ENCODE measurements at regions not wholly inside any gene's neighbourhood (a gene's known extent, or its start where the extent isn't known, plus 50 kb on each side); places are given as distances from the start of the nearest gene placed in this dataset.

- TF ChIP-seq SIX5 (IDR thresholded peaks at IDR 0.05; ENCODE audit: low read depth, low read length) (no peak), TCF12 (IDR thresholded peaks at IDR 0.05; ENCODE audit: low read depth, low read length) (0 out of 2 replicates have a peak, but pooled peaks have one; percentile 42), RBBP5 (IDR thresholded peaks at IDR 0.05; ENCODE audit: borderline replicate concordance, low read depth, low read length) (0 out of 2 replicates have a peak, but pooled peaks have one; percentile 38)
- TF ChIP-seq, protein P1, sequence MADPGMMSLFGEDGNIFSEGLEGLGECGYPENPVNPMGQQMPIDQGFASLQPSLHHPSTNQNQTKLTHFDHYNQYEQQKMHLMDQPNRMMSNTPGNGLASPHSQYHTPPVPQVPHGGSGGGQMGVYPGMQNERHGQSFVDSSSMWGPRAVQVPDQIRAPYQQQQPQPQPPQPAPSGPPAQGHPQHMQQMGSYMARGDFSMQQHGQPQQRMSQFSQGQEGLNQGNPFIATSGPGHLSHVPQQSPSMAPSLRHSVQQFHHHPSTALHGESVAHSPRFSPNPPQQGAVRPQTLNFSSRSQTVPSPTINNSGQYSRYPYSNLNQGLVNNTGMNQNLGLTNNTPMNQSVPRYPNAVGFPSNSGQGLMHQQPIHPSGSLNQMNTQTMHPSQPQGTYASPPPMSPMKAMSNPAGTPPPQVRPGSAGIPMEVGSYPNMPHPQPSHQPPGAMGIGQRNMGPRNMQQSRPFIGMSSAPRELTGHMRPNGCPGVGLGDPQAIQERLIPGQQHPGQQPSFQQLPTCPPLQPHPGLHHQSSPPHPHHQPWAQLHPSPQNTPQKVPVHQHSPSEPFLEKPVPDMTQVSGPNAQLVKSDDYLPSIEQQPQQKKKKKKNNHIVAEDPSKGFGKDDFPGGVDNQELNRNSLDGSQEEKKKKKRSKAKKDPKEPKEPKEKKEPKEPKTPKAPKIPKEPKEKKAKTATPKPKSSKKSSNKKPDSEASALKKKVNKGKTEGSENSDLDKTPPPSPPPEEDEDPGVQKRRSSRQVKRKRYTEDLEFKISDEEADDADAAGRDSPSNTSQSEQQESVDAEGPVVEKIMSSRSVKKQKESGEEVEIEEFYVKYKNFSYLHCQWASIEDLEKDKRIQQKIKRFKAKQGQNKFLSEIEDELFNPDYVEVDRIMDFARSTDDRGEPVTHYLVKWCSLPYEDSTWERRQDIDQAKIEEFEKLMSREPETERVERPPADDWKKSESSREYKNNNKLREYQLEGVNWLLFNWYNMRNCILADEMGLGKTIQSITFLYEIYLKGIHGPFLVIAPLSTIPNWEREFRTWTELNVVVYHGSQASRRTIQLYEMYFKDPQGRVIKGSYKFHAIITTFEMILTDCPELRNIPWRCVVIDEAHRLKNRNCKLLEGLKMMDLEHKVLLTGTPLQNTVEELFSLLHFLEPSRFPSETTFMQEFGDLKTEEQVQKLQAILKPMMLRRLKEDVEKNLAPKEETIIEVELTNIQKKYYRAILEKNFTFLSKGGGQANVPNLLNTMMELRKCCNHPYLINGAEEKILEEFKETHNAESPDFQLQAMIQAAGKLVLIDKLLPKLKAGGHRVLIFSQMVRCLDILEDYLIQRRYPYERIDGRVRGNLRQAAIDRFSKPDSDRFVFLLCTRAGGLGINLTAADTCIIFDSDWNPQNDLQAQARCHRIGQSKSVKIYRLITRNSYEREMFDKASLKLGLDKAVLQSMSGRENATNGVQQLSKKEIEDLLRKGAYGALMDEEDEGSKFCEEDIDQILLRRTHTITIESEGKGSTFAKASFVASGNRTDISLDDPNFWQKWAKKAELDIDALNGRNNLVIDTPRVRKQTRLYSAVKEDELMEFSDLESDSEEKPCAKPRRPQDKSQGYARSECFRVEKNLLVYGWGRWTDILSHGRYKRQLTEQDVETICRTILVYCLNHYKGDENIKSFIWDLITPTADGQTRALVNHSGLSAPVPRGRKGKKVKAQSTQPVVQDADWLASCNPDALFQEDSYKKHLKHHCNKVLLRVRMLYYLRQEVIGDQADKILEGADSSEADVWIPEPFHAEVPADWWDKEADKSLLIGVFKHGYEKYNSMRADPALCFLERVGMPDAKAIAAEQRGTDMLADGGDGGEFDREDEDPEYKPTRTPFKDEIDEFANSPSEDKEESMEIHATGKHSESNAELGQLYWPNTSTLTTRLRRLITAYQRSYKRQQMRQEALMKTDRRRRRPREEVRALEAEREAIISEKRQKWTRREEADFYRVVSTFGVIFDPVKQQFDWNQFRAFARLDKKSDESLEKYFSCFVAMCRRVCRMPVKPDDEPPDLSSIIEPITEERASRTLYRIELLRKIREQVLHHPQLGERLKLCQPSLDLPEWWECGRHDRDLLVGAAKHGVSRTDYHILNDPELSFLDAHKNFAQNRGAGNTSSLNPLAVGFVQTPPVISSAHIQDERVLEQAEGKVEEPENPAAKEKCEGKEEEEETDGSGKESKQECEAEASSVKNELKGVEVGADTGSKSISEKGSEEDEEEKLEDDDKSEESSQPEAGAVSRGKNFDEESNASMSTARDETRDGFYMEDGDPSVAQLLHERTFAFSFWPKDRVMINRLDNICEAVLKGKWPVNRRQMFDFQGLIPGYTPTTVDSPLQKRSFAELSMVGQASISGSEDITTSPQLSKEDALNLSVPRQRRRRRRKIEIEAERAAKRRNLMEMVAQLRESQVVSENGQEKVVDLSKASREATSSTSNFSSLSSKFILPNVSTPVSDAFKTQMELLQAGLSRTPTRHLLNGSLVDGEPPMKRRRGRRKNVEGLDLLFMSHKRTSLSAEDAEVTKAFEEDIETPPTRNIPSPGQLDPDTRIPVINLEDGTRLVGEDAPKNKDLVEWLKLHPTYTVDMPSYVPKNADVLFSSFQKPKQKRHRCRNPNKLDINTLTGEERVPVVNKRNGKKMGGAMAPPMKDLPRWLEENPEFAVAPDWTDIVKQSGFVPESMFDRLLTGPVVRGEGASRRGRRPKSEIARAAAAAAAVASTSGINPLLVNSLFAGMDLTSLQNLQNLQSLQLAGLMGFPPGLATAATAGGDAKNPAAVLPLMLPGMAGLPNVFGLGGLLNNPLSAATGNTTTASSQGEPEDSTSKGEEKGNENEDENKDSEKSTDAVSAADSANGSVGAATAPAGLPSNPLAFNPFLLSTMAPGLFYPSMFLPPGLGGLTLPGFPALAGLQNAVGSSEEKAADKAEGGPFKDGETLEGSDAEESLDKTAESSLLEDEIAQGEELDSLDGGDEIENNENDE (IDR thresholded peaks at IDR 0.05; ENCODE audit: insufficient replicate concordance, low read length): peak; percentile 84
Measured at GRCh38 chr17:14525551-14526455, 224.9 kb downstream of the HS3ST3B1 start (continued).

Data from H1 (cell line).